ENCODE measurements at regions not wholly inside any gene's neighbourhood (a gene's known extent, or its start where the extent isn't known, plus 50 kb on each side); places are given as distances from the start of the nearest gene placed in this dataset.

- TF ChIP-seq CTCF (IDR thresholded peaks at IDR 0.05) (no peak), POLR2A (IDR thresholded peaks at IDR 0.05) (no peak)
Observed at GRCh38 chr1:57544345-57544744, 120.5 kb upstream of the DAB1 start.
